IMR-90 (cell line): ENCODE measurements at regions not wholly inside any gene's neighbourhood (a gene's known extent, or its start where the extent isn't known, plus 50 kb on each side); places are given as distances from the start of the nearest gene placed in this dataset.
A peak's percentile ranks its signal among the peaks of the same experiment; 100 is the strongest.

ENCODE experiments used
- ATAC-seq: fragments of 200-7000 bp; cut with Tn5 transposase; 2 replicates; pipeline ENCODE4 v1.9.1; 2020; ENCODE audit warnings: low read depth, mild to moderate bottlenecking, moderate library complexity
- BruUV-seq: library from RNA; stranded (reverse); fragments of 400-500 nt; replicated peaks from 2 replicates; lab custom pipeline; 2021; lab: Mats Ljungman, UMichigan
- CTCF ChIA-PET: fragments of 300-600 bp; formaldehyde crosslinking; extraction: SDS; loops from one replicate; lab custom pipeline; 2021; ENCODE audit warnings: antibody characterized with exemption; lab: Yijun Ruan, JAX
- POLR2A ChIA-PET: fragments of 300-600 bp; sonication (Branson Sonifier 250); formaldehyde crosslinking; loops from one replicate; lab custom pipeline; 2022; ENCODE audit warnings: antibody characterized with exemption; ENCODE audit not compliant: unreplicated experiment; lab: Charles Lee
- DNase-seq: peaks from one replicate; pipeline ENCODE4 v3.0.0; 2013
- H2AFZ ChIP-seq: replicated peaks from 2 replicates; pipeline ENCODE3; 2013; ENCODE audit warnings: low read length, mild to moderate bottlenecking; ENCODE audit not compliant: poor library complexity
- H2AK5ac ChIP-seq: 2 replicates; pipeline ENCODE4 v1.6.1; 2013; ENCODE audit warnings: low read depth, low read length, inconsistent platforms
- H2AK9ac ChIP-seq: replicated peaks from 2 replicates; pipeline ENCODE3; 2013; ENCODE audit warnings: mild to moderate bottlenecking, low read depth, low read length, moderate library complexity; ENCODE audit not compliant: poor library complexity
- H2BK120ac ChIP-seq: 2 replicates; pipeline ENCODE4 v1.6.1; 2013; ENCODE audit warnings: low read depth, low read length, inconsistent platforms
- H2BK15ac ChIP-seq: 3 replicates; pipeline ENCODE4 v1.6.1; 2013; ENCODE audit warnings: low read depth, low read length, inconsistent platforms
- H2BK20ac ChIP-seq: 2 replicates; pipeline ENCODE4 v1.6.1; 2013; ENCODE audit warnings: low read depth, mild to moderate bottlenecking, inconsistent platforms, low read length, moderate library complexity
- H2BK5ac ChIP-seq: 2 replicates; pipeline ENCODE4 v1.6.1; 2013; ENCODE audit warnings: mild to moderate bottlenecking, low read depth, low read length, inconsistent platforms; ENCODE audit not compliant: poor library complexity, severe bottlenecking
- H3K14ac ChIP-seq: replicated peaks from 2 replicates; pipeline ENCODE4 v1.6.1; 2013; ENCODE audit warnings: low read depth, low read length, inconsistent platforms
- H3K18ac ChIP-seq: 2 replicates; pipeline ENCODE4 v1.6.1; 2013; ENCODE audit warnings: low read depth, low read length, control low read depth
- H3K23ac ChIP-seq: 2 replicates; pipeline ENCODE4 v1.6.1; 2013; ENCODE audit warnings: low read depth, low read length, inconsistent platforms
- H3K27ac ChIP-seq: 2 replicates; pipeline ENCODE4 v1.5.1; 2013; ENCODE audit warnings: mild to moderate bottlenecking, control low read depth, low read length; ENCODE audit not compliant: insufficient read depth
- H3K27me3 ChIP-seq: 2 replicates; pipeline ENCODE4 v1.6.1; 2013; ENCODE audit warnings: low read length; ENCODE audit not compliant: control insufficient read depth, insufficient read depth
- H3K36me3 ChIP-seq: 2 replicates; pipeline ENCODE4 v1.6.1; 2013; ENCODE audit warnings: low read length, mixed read lengths; ENCODE audit not compliant: control insufficient read depth, insufficient read depth
- H3K4ac ChIP-seq: 2 replicates; pipeline ENCODE4 v1.6.1; 2013; ENCODE audit warnings: low read depth, low read length, inconsistent platforms
- H3K4me1 ChIP-seq: 2 replicates; pipeline ENCODE4 v1.6.1; 2013; ENCODE audit warnings: low read length, mixed read lengths; ENCODE audit not compliant: control insufficient read depth, insufficient read depth
- H3K4me2 ChIP-seq: 2 replicates; pipeline ENCODE4 v1.6.1; 2013; ENCODE audit warnings: low read depth, mild to moderate bottlenecking, control low read depth, low read length, moderate library complexity
- H3K4me3 ChIP-seq: 2 replicates; pipeline ENCODE4 v1.5.1; 2013; ENCODE audit warnings: low read depth, mild to moderate bottlenecking, control low read depth, low read length, moderate library complexity; ENCODE audit not compliant: insufficient read depth
- H3K56ac ChIP-seq: 2 replicates; pipeline ENCODE4 v1.6.1; 2013; ENCODE audit warnings: low read length, inconsistent platforms; ENCODE audit not compliant: insufficient read depth; ENCODE audit errors: extremely low read depth
- H3K79me1 ChIP-seq, 2 experiments: 2 replicates each; pipeline ENCODE4 v1.6.1; 2013; ENCODE audit warnings: low read length in 2 of 2, inconsistent platforms in 1 of 2, low read depth in 1 of 2
- H3K9ac ChIP-seq: 2 replicates; pipeline ENCODE4 v1.6.1; 2013; ENCODE audit warnings: low read depth, low read length, control low read depth
- H3K9me1 ChIP-seq: 2 replicates; pipeline ENCODE4 v1.6.1; 2013; ENCODE audit warnings: low read length, inconsistent platforms; ENCODE audit not compliant: insufficient read depth
- H3K9me3 ChIP-seq: 2 replicates; pipeline ENCODE4 v1.6.1; 2013; ENCODE audit warnings: low read length; ENCODE audit not compliant: control insufficient read depth, insufficient read depth
- H4K20me1 ChIP-seq: 2 replicates; pipeline ENCODE4 v1.6.1; 2013; ENCODE audit warnings: low read length, inconsistent platforms; ENCODE audit not compliant: insufficient read depth
- H4K5ac ChIP-seq: 2 replicates; pipeline ENCODE4 v1.6.1; 2013; ENCODE audit warnings: mild to moderate bottlenecking, low read depth, low read length, control low read depth
- H4K8ac ChIP-seq, 2 experiments: 2 replicates each; pipeline ENCODE4 v1.6.1; 2013; ENCODE audit warnings: low read depth in 2 of 2, low read length in 2 of 2, control low read depth in 1 of 2, inconsistent platforms in 1 of 2
- H4K91ac ChIP-seq: 2 replicates; pipeline ENCODE4 v1.6.1; 2013; ENCODE audit warnings: low read depth, low read length, inconsistent platforms; ENCODE audit not compliant: insufficient read depth
- BHLHE40 ChIP-seq: fragments of 150-350 bp; IDR thresholded peaks from 2 replicates; pipeline ENCODE4 v1.6.1; 2016; ENCODE audit warnings: mild to moderate bottlenecking, low read depth, low read length
- CEBPB ChIP-seq: IDR thresholded peaks from 2 replicates; pipeline ENCODE4 v1.6.1; 2012; ENCODE audit warnings: low read depth, low read length, improper control_type of control experiment
- CHD1 ChIP-seq: IDR thresholded peaks from 2 replicates; pipeline ENCODE4 v1.6.1; 2012; ENCODE audit warnings: low read depth, low read length, improper control_type of control experiment
- CTCF ChIP-seq: conservative IDR thresholded peaks from 2 replicates; pipeline ENCODE4 v1.5.1; 2012; ENCODE audit warnings: mild to moderate bottlenecking, low read depth, low read length, improper control_type of control experiment
- ELK1 ChIP-seq: fragments of 150-350 bp; IDR thresholded peaks from 2 replicates; pipeline ENCODE4 v1.6.1; 2016; ENCODE audit warnings: low read depth, mild to moderate bottlenecking, low read length, moderate library complexity, borderline replicate concordance
- FOS ChIP-seq: fragments of 150-350 bp; IDR thresholded peaks from 2 replicates; pipeline ENCODE4 v1.6.1; 2016; ENCODE audit warnings: low read depth, low read length
- MXI1 ChIP-seq: IDR thresholded peaks from 2 replicates; pipeline ENCODE4 v1.6.1; 2012; ENCODE audit warnings: low read depth, mild to moderate bottlenecking, low read length, moderate library complexity, borderline replicate concordance
- NFE2L2 ChIP-seq: fragments of 150-350 bp; IDR thresholded peaks from 2 replicates; pipeline ENCODE4 v1.6.1; 2016; ENCODE audit warnings: low read depth, mild to moderate bottlenecking, low read length
- POLR2A ChIP-seq: IDR thresholded peaks from 2 replicates; pipeline ENCODE4 v1.6.1; 2012; ENCODE audit warnings: mild to moderate bottlenecking, low read depth, low read length
- RAD21 ChIP-seq: IDR thresholded peaks from 2 replicates; pipeline ENCODE4 v1.6.1; 2012; ENCODE audit warnings: low read length, improper control_type of control experiment
- RFX5 ChIP-seq: IDR thresholded peaks from 2 replicates; pipeline ENCODE4 v1.8.0; 2012; ENCODE audit warnings: low read depth, mild to moderate bottlenecking, low read length, moderate library complexity
- SMC3 ChIP-seq: fragments of 150-350 bp; IDR thresholded peaks from 2 replicates; pipeline ENCODE4 v1.6.1; 2016; ENCODE audit warnings: low read depth, mild to moderate bottlenecking, antibody characterized with exemption, low read length, moderate library complexity
- USF2 ChIP-seq: fragments of 150-350 bp; IDR thresholded peaks from 2 replicates; pipeline ENCODE4 v1.6.1; 2017; ENCODE audit warnings: mild to moderate bottlenecking, antibody characterized with exemption, low read length, low read depth
- WGBS, 2 experiments: methylation state at CpG; one replicate each; pipeline versions ENCODE4 v1.1.5 to v1.1.7; 2013; ENCODE audit warnings: missing lambda C conversion rate in 2 of 2; ENCODE audit not compliant: insufficient read length in 1 of 2; ENCODE audit errors: extremely low coverage in 2 of 2; 5-methylcytosine and 5-hydroxymethylcytosine counted together
- dilution Hi-C: fragments of 300-500 bp; cut with HindIII; formaldehyde crosslinking; loops from one replicate; pipeline ENCODE4 v1.14.3; 2018; ENCODE audit warnings: low sequenced_read_pairs; ENCODE audit not compliant: unreplicated experiment
- in situ Hi-C: fragments of 300-500 bp; cut with MboI; formaldehyde crosslinking; loops from 3 replicates; pipeline ENCODE4 v1.14.3; 2019; ENCODE audit warnings: low sequenced_read_pairs, inconsistent platforms, mixed read lengths
- intact Hi-C: fragments of 100-400 bp; cut with micrococcal nuclease; formaldehyde crosslinking; loops from 2 replicates; pipeline ENCODE4 v1.10.0; 2022

GRCh38 chr3:106826791-106827311, 550.4 kb upstream of the CCDC54 start:
- intact Hi-C loops = no loop called here
- CTCF ChIA-PET = interaction anchor here (0.5 to 1.4 kb wide), 3 partner anchors 35 to 309 kb away, joined by 3 to 4 read pairs (median 3); no protein-coding TSS in a partner anchor
- in situ Hi-C loops = no loop called here

More at GRCh38 chr3:106826791-106827311, 550.4 kb upstream of the CCDC54 start:
- 0 out of 2 replicates have a peak, but pooled peaks cover 3% of the 10 kb centered on the region for H3K9me1 ChIP-seq
- POLR2A ChIA-PET = no interaction called here
- peaks cover 8% of the 10 kb centered on the region; the same call in 1 of the 2 replicates for H3K4me1 ChIP-seq
- H2BK15ac ChIP-seq = 0 out of 3 replicates have a peak overlapping the region, but pooled peaks have one; percentile 41
- BruUV-seq = no TSS peak
- no peaks in the 10 kb centered on the region for H3K36me3 ChIP-seq
- 0 out of 2 replicates have a peak overlapping the region, but pooled peaks have one; percentile 30 for H3K23ac ChIP-seq
- H2AK9ac ChIP-seq = no peak overlapping the region
- DNase-seq = no peak
- peak overlapping the region; percentile 26; the same call in 1 of the 2 replicates for H3K18ac ChIP-seq
- no peak overlapping the region for H3K9ac ChIP-seq
- no peak overlapping the region; the same call in 1 of the 2 replicates for H4K5ac ChIP-seq
- ATAC-seq = no peak
- H3K14ac ChIP-seq = no peak overlapping the region
- TF ChIP-seq NFE2L2 = no peak
- TF ChIP-seq RFX5 = no peak
- TF ChIP-seq MXI1 = no peak
- TF ChIP-seq FOS = no peak
- TF ChIP-seq BHLHE40 = no peak
- no peak for TF ChIP-seq SMC3
- no peak for TF ChIP-seq USF2
- TF ChIP-seq CTCF = no peak
- no peak for TF ChIP-seq RAD21
- TF ChIP-seq POLR2A = no peak
- TF ChIP-seq ELK1 = no peak
- TF ChIP-seq CHD1 = no peak
- TF ChIP-seq CEBPB = no peak
- no peak overlapping the region for H4K91ac ChIP-seq
- no peaks in the 10 kb centered on the region; the same call in 1 of the 2 replicates for H3K9me3 ChIP-seq
- H3K79me1 ChIP-seq = no peaks in the 10 kb centered on the region
- no peak overlapping the region for H3K4me2 ChIP-seq
- no peak overlapping the region for H2AFZ ChIP-seq
- dilution Hi-C loops = no loop called here
- peak overlapping the region; percentile 52; the same call in 1 of the 2 replicates for H2BK120ac ChIP-seq
- no CpG with 5 or more reads among the region's 4 CpGs for WGBS, 2 experiments
- H3K56ac ChIP-seq = no peak overlapping the region
- no peak overlapping the region for H3K4me3 ChIP-seq
- no peak overlapping the region for H4K8ac ChIP-seq
- no peak overlapping the region; the same call in 1 of the 2 replicates for H2BK20ac ChIP-seq
- no peaks in the 10 kb centered on the region for H4K20me1 ChIP-seq
- H2AK5ac ChIP-seq = no peak overlapping the region; the same call in 1 of the 2 replicates
- peak overlapping the region; percentile 4; the same call in 1 of the 2 replicates for H3K4ac ChIP-seq
- H3K27me3 ChIP-seq = no peaks in the 10 kb centered on the region
- H3K27ac ChIP-seq = no peak overlapping the region
- peak overlapping the region; percentile 31 for H2BK5ac ChIP-seq
